H9 (cell line): ENCODE measurements at regions not wholly inside any gene's neighbourhood (a gene's known extent, or its start where the extent isn't known, plus 50 kb on each side); places are given as distances from the start of the nearest gene placed in this dataset.

Source experiments
- DNase-seq: peaks from one replicate; pipeline ENCODE4 v3.0.0-alpha.2; 2017
- H2AFZ ChIP-seq: one replicate; pipeline ENCODE4 v1.6.1; 2013; ENCODE audit warnings: mild to moderate bottlenecking, low read length, control low read depth, moderate library complexity
- H2AK5ac ChIP-seq: 2 replicates; pipeline ENCODE4 v1.6.1; 2013; ENCODE audit warnings: low read length, control low read depth, mixed read lengths; ENCODE audit not compliant: insufficient read length
- H2BK120ac ChIP-seq: one replicate; pipeline ENCODE4 v1.6.1; 2013; ENCODE audit warnings: low read depth, mild to moderate bottlenecking, low read length, control low read depth, inconsistent platforms; ENCODE audit not compliant: poor library complexity, severe bottlenecking
- H2BK12ac ChIP-seq: 2 replicates; pipeline ENCODE4 v1.6.1; 2013; ENCODE audit warnings: low read length, control low read depth, mixed read lengths, low read depth; ENCODE audit not compliant: insufficient read length
- H2BK15ac ChIP-seq: 2 replicates; pipeline ENCODE4 v1.6.1; 2013; ENCODE audit warnings: low read depth, low read length, control low read depth
- H2BK20ac ChIP-seq: one replicate; pipeline ENCODE4 v1.6.1; 2013; ENCODE audit warnings: low read depth, mild to moderate bottlenecking, low read length, control low read depth, inconsistent platforms; ENCODE audit not compliant: poor library complexity, severe bottlenecking
- H2BK5ac ChIP-seq: 2 replicates; pipeline ENCODE4 v1.6.1; 2013; ENCODE audit warnings: low read length, control low read depth, mixed read lengths; ENCODE audit not compliant: insufficient read length
- H3K14ac ChIP-seq: 2 replicates; pipeline ENCODE4 v1.6.1; 2013; ENCODE audit warnings: low read length, control low read depth; ENCODE audit not compliant: insufficient read depth
- H3K18ac ChIP-seq: 2 replicates; pipeline ENCODE4 v1.6.1; 2013; ENCODE audit warnings: low read depth, mild to moderate bottlenecking, mixed read lengths, low read length, control low read depth; ENCODE audit not compliant: insufficient read length
- H3K23ac ChIP-seq: 2 replicates; pipeline ENCODE4 v1.6.1; 2013; ENCODE audit warnings: low read length, control low read depth, mixed read lengths, low read depth; ENCODE audit not compliant: insufficient read length
- H3K23me2 ChIP-seq: 2 replicates; pipeline ENCODE4 v1.6.1; 2013; ENCODE audit warnings: low read depth, mild to moderate bottlenecking, mixed read lengths, low read length, control low read depth; ENCODE audit not compliant: insufficient read length, poor library complexity, severe bottlenecking
- H3K27ac ChIP-seq: 2 replicates; pipeline ENCODE4 v1.5.1; 2013; ENCODE audit warnings: low read length, control low read depth, mixed read lengths, low read depth; ENCODE audit not compliant: insufficient read length
- H3K27me3 ChIP-seq: 2 replicates; pipeline ENCODE4 v1.6.1; 2013; ENCODE audit warnings: low read length, control low read depth, inconsistent platforms; ENCODE audit not compliant: insufficient read depth
- H3K4ac ChIP-seq: 2 replicates; pipeline ENCODE4 v1.6.1; 2013; ENCODE audit warnings: low read depth, mild to moderate bottlenecking, control low read depth, inconsistent platforms, low read length, moderate library complexity
- H3K4me1 ChIP-seq: 2 replicates; pipeline ENCODE4 v1.6.1; 2013; ENCODE audit warnings: low read length, control low read depth, inconsistent platforms; ENCODE audit not compliant: insufficient read depth
- H3K4me2 ChIP-seq: 2 replicates; pipeline ENCODE4 v1.6.1; 2013; ENCODE audit warnings: low read length, control low read depth, mixed read lengths; ENCODE audit not compliant: insufficient read length, insufficient read depth
- H3K56ac ChIP-seq: 2 replicates; pipeline ENCODE4 v1.6.1; 2013; ENCODE audit warnings: low read depth, mild to moderate bottlenecking, mixed read lengths, low read length, control low read depth; ENCODE audit not compliant: insufficient read length
- H3K79me1 ChIP-seq: 2 replicates; pipeline ENCODE4 v1.6.1; 2013; ENCODE audit warnings: low read depth, mild to moderate bottlenecking, moderate library complexity, low read length, control low read depth, inconsistent platforms; ENCODE audit not compliant: insufficient read depth, poor library complexity, severe bottlenecking
- H3K79me2 ChIP-seq: 2 replicates; pipeline ENCODE4 v1.6.1; 2013; ENCODE audit warnings: low read length, control low read depth, inconsistent platforms; ENCODE audit not compliant: insufficient read depth
- H3K9ac ChIP-seq: 2 replicates; pipeline ENCODE4 v1.6.1; 2013; ENCODE audit warnings: low read length, control low read depth, mixed read lengths; ENCODE audit not compliant: insufficient read length; ENCODE audit errors: extremely low read depth
- H3K9me3 ChIP-seq: one replicate; pipeline ENCODE4 v1.6.1; 2013; ENCODE audit warnings: low read depth, low read length, inconsistent platforms; ENCODE audit not compliant: control insufficient read depth
- H3T11ph ChIP-seq: one replicate; pipeline ENCODE4 v1.6.1; 2013; ENCODE audit warnings: mild to moderate bottlenecking, low read length, control low read depth, inconsistent platforms
- H4K20me1 ChIP-seq: one replicate; pipeline ENCODE4 v1.6.1; 2013; ENCODE audit not compliant: control insufficient read depth, insufficient read length, insufficient read depth
- H4K5ac ChIP-seq: 2 replicates; pipeline ENCODE4 v1.6.1; 2013; ENCODE audit warnings: low read depth, mild to moderate bottlenecking, mixed read lengths, low read length, control low read depth; ENCODE audit not compliant: insufficient read length
- H4K8ac ChIP-seq: replicated peaks from 2 replicates; pipeline ENCODE4 v1.6.1; 2013; ENCODE audit warnings: low read length, control low read depth, mixed read lengths, low read depth; ENCODE audit not compliant: insufficient read length
- H4K91ac ChIP-seq: 2 replicates; pipeline ENCODE4 v1.6.1; 2013; ENCODE audit warnings: low read depth, mild to moderate bottlenecking, moderate library complexity, mixed read lengths, low read length, control low read depth; ENCODE audit not compliant: insufficient read length
- H3K27ac Mint-ChIP-seq, 3 experiments: 2 replicates in 2 of 3; 3 replicates in 1 of 3; pipeline ENCODE4 v1.8.0; 2020 to 2021; ENCODE audit warnings: mixed read lengths in 3 of 3, mild to moderate bottlenecking in 1 of 3, moderate library complexity in 1 of 3
- H3K27me3 Mint-ChIP-seq: 2 replicates; pipeline ENCODE4 v1.8.0; 2021; ENCODE audit warnings: low read depth, mild to moderate bottlenecking, moderate library complexity, mixed read lengths
- H3K36me3 Mint-ChIP-seq, 3 experiments: 2 replicates in 2 of 3; 3 replicates in 1 of 3; pipeline ENCODE4 v1.8.0; 2020 to 2021; ENCODE audit warnings: low read depth in 3 of 3, mixed read lengths in 3 of 3; ENCODE audit not compliant: insufficient read depth in 1 of 3
- H3K4me1 Mint-ChIP-seq, 2 experiments: 2 replicates each; pipeline ENCODE4 v1.8.0; 2020; ENCODE audit warnings: mixed read lengths in 2 of 2
- H3K4me3 Mint-ChIP-seq, 2 experiments: 2 replicates in 1 of 2; 3 replicates in 1 of 2; pipeline ENCODE4 v1.8.0; 2020 to 2021; ENCODE audit warnings: mild to moderate bottlenecking in 2 of 2, mixed read lengths in 2 of 2, moderate library complexity in 1 of 2
- H3K9me3 Mint-ChIP-seq, 2 experiments: 2 replicates in 1 of 2; 3 replicates in 1 of 2; pipeline ENCODE4 v1.8.0; 2020; ENCODE audit warnings: mild to moderate bottlenecking in 2 of 2, mixed read lengths in 2 of 2, moderate library complexity in 1 of 2
- CTCF ChIP-seq: fragments of 200-600 bp; sonication (generic); conservative IDR thresholded peaks from 3 replicates; pipeline ENCODE4 v1.8.0; 2021; ENCODE audit warnings: antibody characterized with exemption, mild to moderate bottlenecking
- WGBS: extraction: QIAGEN DNeasy Blood & Tissue Kit; methylation state at CpG from one replicate; pipeline ENCODE4 v1.1.7; 2013; ENCODE audit warnings: missing lambda C conversion rate, low lambda C conversion rate, mixed read lengths; ENCODE audit not compliant: insufficient read length; ENCODE audit errors: extremely low coverage; 5-methylcytosine and 5-hydroxymethylcytosine counted together

- Mint-ChIP-seq H3K36me3 (peaks cover 0 to 4% (median 2%) of the 10 kb centered on the region in 3 experiments; a peak in 2 of 7 replicates), H3K4me3 (no peak overlapping the region), H3K4me1 (peaks cover 18 to 19% of the 10 kb centered on the region in 2 experiments), H3K27ac (no peak overlapping the region), H3K9me3 (no peaks in the 10 kb centered on the region), H3K27me3 (no peaks in the 10 kb centered on the region)
- H3K27ac ChIP-seq = no peak overlapping the region
- no peaks in the 10 kb centered on the region for H3K27me3 ChIP-seq
- H3K79me2 ChIP-seq = no peaks in the 10 kb centered on the region
- H3K18ac ChIP-seq = no peak overlapping the region
- no peak overlapping the region for H2BK120ac ChIP-seq
- H2AFZ ChIP-seq = no peak overlapping the region
- no CpG with 5 or more reads among the region's 3 CpGs for WGBS
- no peak overlapping the region for H3K9ac ChIP-seq
- H4K91ac ChIP-seq = no peak overlapping the region
- no peak overlapping the region for H2BK5ac ChIP-seq
- no peaks in the 10 kb centered on the region for H3K23me2 ChIP-seq
- no peak overlapping the region for H2BK20ac ChIP-seq
- H3K56ac ChIP-seq = no peak overlapping the region
- no peak overlapping the region for H3K4me2 ChIP-seq
- no peak for DNase-seq
- no peak overlapping the region for H3K23ac ChIP-seq
- no peak overlapping the region for H3K4ac ChIP-seq
- H3T11ph ChIP-seq = no peak overlapping the region
- peaks cover 4% of the 10 kb centered on the region; the same call in 1 of the 2 replicates for H3K4me1 ChIP-seq
- H2BK12ac ChIP-seq = no peak overlapping the region
- TF ChIP-seq CTCF = no peak
- H3K9me3 ChIP-seq = no peaks in the 10 kb centered on the region
- H4K5ac ChIP-seq = no peak overlapping the region
- no peak overlapping the region for H2AK5ac ChIP-seq
- H2BK15ac ChIP-seq = no peak overlapping the region
- H3K79me1 ChIP-seq = no peaks in the 10 kb centered on the region
- no peak overlapping the region for H4K8ac ChIP-seq
- H3K14ac ChIP-seq = no peak overlapping the region
- no peaks in the 10 kb centered on the region for H4K20me1 ChIP-seq
Measured at GRCh38 chr13:73851104-73851503, 283.1 kb downstream of the KLF12 start.
